ENCODE measurements at regions not wholly inside any gene's neighbourhood (a gene's known extent, or its start where the extent isn't known, plus 50 kb on each side); places are given as distances from the start of the nearest gene placed in this dataset.

- Histone ChIP-seq H3K9me3 (no peaks in the 10 kb centered on the region), H3K4me3 (no peak overlapping the region), H3K4me1 (no peaks in the 10 kb centered on the region), H3K27me3 (ENCODE audit: insufficient read depth in 3 of 3, low read length in 2 of 3) (no peaks in the 10 kb centered on the region), H3K36me3 (ENCODE audit: insufficient read depth in 1 of 2, low read depth in 1 of 2) (no peaks in the 10 kb centered on the region), H3K27ac (no peak overlapping the region)
- 62 to 69% (median 67%) methylated on average over 1 of the region's 1 CpG for WGBS, 3 donors
- intact Hi-C loops (cut with DNase I): no loop called here
- TF ChIP-seq CTCF (IDR thresholded peaks at IDR 0.05): no peak
- ATAC-seq (no peak), DNase-seq (no peak)
Observed at GRCh38 chr3:105162448-105162847, 204.3 kb upstream of the ALCAM start.

GRCh38 chr3:105166893-105167292 is 199.8 kb upstream of the ALCAM start:
- H3K4me3 ChIP-seq: no peak overlapping the region
- ATAC-seq: no peak
- no peak for TF ChIP-seq CTCF (IDR thresholded peaks at IDR 0.05)
- 35 to 41% (median 39%) methylated on average over 1 of the region's 1 CpG for WGBS, 3 donors
- H3K36me3 ChIP-seq (ENCODE audit: insufficient read depth in 1 of 2, low read depth in 1 of 2): no peaks in the 10 kb centered on the region
- H3K4me1 ChIP-seq: no peaks in the 10 kb centered on the region
- no peaks in the 10 kb centered on the region for H3K9me3 ChIP-seq
- no peak for DNase-seq
- no peaks in the 10 kb centered on the region for H3K27me3 ChIP-seq (ENCODE audit: insufficient read depth in 3 of 3, low read length in 2 of 3)
- H3K27ac ChIP-seq: no peak overlapping the region
- intact Hi-C loops (cut with DNase I): no loop called here

- Histone ChIP-seq H3K4me1 (no peaks in the 10 kb centered on the region), H3K27me3 (ENCODE audit: insufficient read depth in 3 of 3, low read length in 2 of 3) (no peaks in the 10 kb centered on the region), H3K36me3 (ENCODE audit: insufficient read depth in 1 of 2, low read depth in 1 of 2) (no peaks in the 10 kb centered on the region), H3K27ac (no peak overlapping the region), H3K4me3 (no peak overlapping the region), H3K9me3 (no peaks in the 10 kb centered on the region)
- DNase-seq (no peak), ATAC-seq (no peak)
- TF ChIP-seq CTCF (IDR thresholded peaks at IDR 0.05): no peak
- intact Hi-C loops (cut with DNase I): no loop called here
Observed at GRCh38 chr3:105170423-105170822, 196.3 kb upstream of the ALCAM start.

GRCh38 chr3:105174017-105174615 is 192.6 kb upstream of the ALCAM start:
- no peaks in the 10 kb centered on the region for H3K27me3 ChIP-seq (ENCODE audit: insufficient read depth in 3 of 3, low read length in 2 of 3)
- 65 to 78% (median 68%) methylated on average over 4 of the region's 4 CpGs for WGBS, 3 donors

More at GRCh38 chr3:105174017-105174615, 192.6 kb upstream of the ALCAM start:
- intact Hi-C loops (cut with DNase I): no loop called here
- Histone ChIP-seq H3K27ac (no peak overlapping the region), H3K4me1 (no peaks in the 10 kb centered on the region), H3K36me3 (ENCODE audit: insufficient read depth in 1 of 2, low read depth in 1 of 2) (no peaks in the 10 kb centered on the region), H3K4me3 (no peak overlapping the region), H3K9me3 (no peaks in the 10 kb centered on the region)
- no peak for TF ChIP-seq CTCF (IDR thresholded peaks at IDR 0.05)
- DNase-seq: no peak
- ATAC-seq: no peak

Measured in psoas muscle (tissue), 7 donors.